Lung (tissue), 11 donors: ENCODE measurements at regions not wholly inside any gene's neighbourhood (a gene's known extent, or its start where the extent isn't known, plus 50 kb on each side); places are given as distances from the start of the nearest gene placed in this dataset.

ENCODE experiments used
- ATAC-seq: fragments of 200-7000 bp; cut with Tn5 transposase; one replicate; pipeline ENCODE4 v1.9.1; 2020; ENCODE audit warnings: moderate number of reproducible peaks; ENCODE audit not compliant: insufficient read depth, low FRiP score
- DNase-seq, 3 donors: peaks; one replicate each; pipeline ENCODE4 v3.0.0-alpha.2; 2013 to 2017
- H3K27ac ChIP-seq, 2 donors: one replicate each; pipeline ENCODE4 v1.5.1; 2013; ENCODE audit warnings: mild to moderate bottlenecking in 2 of 2, moderate library complexity in 2 of 2, control low read depth in 1 of 2, inconsistent platforms in 1 of 2, low read depth in 1 of 2, low read length in 1 of 2
- H3K27me3 ChIP-seq, 3 donors: one replicate each; pipeline ENCODE4 v1.5.1; 2013; ENCODE audit warnings: low read length in 2 of 3; ENCODE audit not compliant: control insufficient read depth in 3 of 3, insufficient read depth in 3 of 3
- H3K36me3 ChIP-seq, 4 donors: one replicate each; pipeline ENCODE4 v1.5.1; 2013; ENCODE audit warnings: low read length in 4 of 4, mild to moderate bottlenecking in 1 of 4, moderate library complexity in 1 of 4; ENCODE audit not compliant: control insufficient read depth in 4 of 4, insufficient read depth in 4 of 4
- H3K4me1 ChIP-seq, 5 donors: one replicate each; pipeline ENCODE4 v1.5.1; 2013; ENCODE audit warnings: low read length in 5 of 5, mild to moderate bottlenecking in 2 of 5, moderate library complexity in 1 of 5; ENCODE audit not compliant: control insufficient read depth in 5 of 5, insufficient read depth in 5 of 5
- H3K4me3 ChIP-seq: one replicate; pipeline ENCODE4 v1.5.1; 2013; ENCODE audit warnings: mild to moderate bottlenecking, control low read depth, moderate library complexity
- H3K9ac ChIP-seq, 2 donors: one replicate each; pipeline ENCODE4 v1.5.1; 2013; ENCODE audit warnings: low read length in 2 of 2, control low read depth in 1 of 2; ENCODE audit not compliant: insufficient read depth in 1 of 2
- H3K9me3 ChIP-seq, 4 donors: one replicate each; pipeline ENCODE4 v1.5.1; 2013; ENCODE audit warnings: low read length in 3 of 4, mild to moderate bottlenecking in 1 of 4, moderate library complexity in 1 of 4; ENCODE audit not compliant: control insufficient read depth in 4 of 4, insufficient read depth in 3 of 4
- WGBS, 2 donors: extraction: QIAGEN DNeasy Blood & Tissue Kit; methylation state at CpG; one replicate each; pipeline ENCODE4 v1.1.7; 2013; 5-methylcytosine and 5-hydroxymethylcytosine counted together
- TF ChIP-seq, protein P1 (sequence below): IDR thresholded peaks from 2 replicates; pipeline ENCODE4 v1.5.1; 2012; ENCODE audit warnings: mild to moderate bottlenecking; ENCODE audit errors: control extremely low read depth, extremely low read depth
- donor health status: control.
- donor health status: control.
- donor health status: Bipolar disorder and iron deficiency.
- donor health status: healthy.
- donor health status: DM: yes; HTN: yes; CAD: no.

DNA sequence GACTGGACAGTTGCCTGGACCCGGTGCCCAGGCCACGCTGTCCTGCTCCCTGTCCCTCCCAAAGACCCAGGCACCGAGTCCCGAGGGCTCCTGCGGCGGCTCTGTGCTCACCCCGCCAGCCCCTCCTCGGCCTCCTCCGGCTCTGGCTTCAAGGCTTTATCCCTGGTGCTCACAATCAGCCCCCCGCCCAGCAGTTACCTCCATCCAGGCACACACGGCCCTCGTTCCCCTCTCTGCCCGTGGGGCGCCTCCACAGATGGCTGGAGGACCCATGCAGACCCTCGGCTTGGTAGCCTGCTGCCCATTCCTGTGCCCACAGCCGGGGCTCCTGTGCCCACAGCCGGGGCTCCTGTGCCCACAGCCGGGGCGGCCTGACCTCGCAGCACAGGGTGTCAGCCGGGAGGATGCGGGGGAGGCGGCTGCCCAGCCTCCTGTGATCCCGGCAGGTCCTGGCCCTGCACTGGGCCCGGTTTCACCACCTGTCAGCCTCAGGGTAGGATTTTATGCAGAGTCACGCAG, 52.3 kb upstream of the COL18A1 start:
- Histone ChIP-seq H3K9me3 (peaks cover 0 to 3% (median 0%) of the 10 kb centered on the region in 4 donors), H3K36me3 (no peaks in the 10 kb centered on the region), H3K9ac (no peak overlapping the region), H3K4me3 (no peak overlapping the region), H3K27me3 (peaks cover 0 to 2% (median 0%) of the 10 kb centered on the region in 3 donors), H3K27ac (no peak overlapping the region), H3K4me1 (peaks cover 0 to 51% (median 34%) of the 10 kb centered on the region in 5 donors)
- ATAC-seq (no peak), DNase-seq (no peak)
- TF ChIP-seq, protein P1, sequence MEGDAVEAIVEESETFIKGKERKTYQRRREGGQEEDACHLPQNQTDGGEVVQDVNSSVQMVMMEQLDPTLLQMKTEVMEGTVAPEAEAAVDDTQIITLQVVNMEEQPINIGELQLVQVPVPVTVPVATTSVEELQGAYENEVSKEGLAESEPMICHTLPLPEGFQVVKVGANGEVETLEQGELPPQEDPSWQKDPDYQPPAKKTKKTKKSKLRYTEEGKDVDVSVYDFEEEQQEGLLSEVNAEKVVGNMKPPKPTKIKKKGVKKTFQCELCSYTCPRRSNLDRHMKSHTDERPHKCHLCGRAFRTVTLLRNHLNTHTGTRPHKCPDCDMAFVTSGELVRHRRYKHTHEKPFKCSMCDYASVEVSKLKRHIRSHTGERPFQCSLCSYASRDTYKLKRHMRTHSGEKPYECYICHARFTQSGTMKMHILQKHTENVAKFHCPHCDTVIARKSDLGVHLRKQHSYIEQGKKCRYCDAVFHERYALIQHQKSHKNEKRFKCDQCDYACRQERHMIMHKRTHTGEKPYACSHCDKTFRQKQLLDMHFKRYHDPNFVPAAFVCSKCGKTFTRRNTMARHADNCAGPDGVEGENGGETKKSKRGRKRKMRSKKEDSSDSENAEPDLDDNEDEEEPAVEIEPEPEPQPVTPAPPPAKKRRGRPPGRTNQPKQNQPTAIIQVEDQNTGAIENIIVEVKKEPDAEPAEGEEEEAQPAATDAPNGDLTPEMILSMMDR, result no peak
- WGBS, 2 donors, result 92 to 96% methylated on average over 26 of the region's 26 CpGs

DNA sequence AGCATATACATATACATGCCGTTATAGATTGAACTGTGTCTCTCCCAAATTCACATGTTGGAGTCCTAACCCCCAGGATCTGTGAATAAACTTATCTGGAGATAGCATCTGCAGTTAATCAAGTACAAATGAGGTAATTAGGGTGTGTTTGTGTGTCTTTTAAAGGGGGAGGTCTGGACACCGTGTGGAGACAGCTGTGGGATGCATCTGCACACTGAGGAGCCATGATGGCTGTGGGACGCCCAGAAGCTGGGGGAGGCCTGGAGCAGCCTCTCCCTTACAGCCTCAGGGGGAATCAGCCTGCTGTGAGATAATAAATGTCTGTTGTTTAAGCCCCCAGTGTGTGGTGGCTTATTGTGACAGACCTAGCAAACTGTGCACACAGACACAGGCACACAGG, 51.8 kb upstream of the COL18A1 start:
- H3K9me3 ChIP-seq, result peaks cover 0 to 3% (median 0%) of the 10 kb centered on the region in 4 donors
- no peaks in the 10 kb centered on the region for H3K36me3 ChIP-seq
- TF ChIP-seq, protein P1, result no peak
- 71 to 81% methylated on average over 3 of the region's 3 CpGs for WGBS, 2 donors
- H3K27me3 ChIP-seq, result peaks cover 0 to 2% (median 0%) of the 10 kb centered on the region in 3 donors
- DNase-seq (no peak), ATAC-seq (no peak)
- H3K4me1 ChIP-seq, result peaks cover 0 to 48% (median 32%) of the 10 kb centered on the region in 5 donors
- no peak overlapping the region for H3K9ac ChIP-seq
- no peak overlapping the region for H3K4me3 ChIP-seq
- no peak overlapping the region for H3K27ac ChIP-seq

DNA sequence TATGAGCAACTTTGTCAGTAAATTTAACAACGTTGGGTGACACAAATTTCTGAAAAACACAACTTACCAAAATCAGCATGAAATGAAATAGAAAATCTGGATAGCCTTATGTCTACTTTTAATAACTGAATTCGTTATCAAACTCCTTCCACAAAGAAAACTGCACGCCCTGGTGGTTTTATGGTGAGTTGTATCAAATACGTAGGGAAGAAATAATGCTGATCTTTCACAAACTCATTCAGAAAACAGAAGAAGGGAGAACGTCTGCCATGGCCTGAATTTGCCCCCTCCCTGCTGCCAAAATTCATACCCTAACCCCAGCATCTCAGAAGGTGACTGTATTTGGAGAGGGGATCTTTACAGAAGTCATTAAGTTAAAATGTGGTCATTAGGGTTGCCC, 50.0 kb upstream of the COL18A1 start:
- TF ChIP-seq, protein P1, result no peak
- Histone ChIP-seq H3K36me3 (no peaks in the 10 kb centered on the region), H3K27ac (no peak overlapping the region), H3K9me3 (peaks cover 0 to 3% (median 0%) of the 10 kb centered on the region in 4 donors), H3K4me1 (peaks cover 0 to 31% (median 25%) of the 10 kb centered on the region in 5 donors), H3K27me3 (peaks cover 0 to 2% (median 0%) of the 10 kb centered on the region in 3 donors), H3K4me3 (no peak overlapping the region), H3K9ac (no peak overlapping the region)
- 55 to 76% methylated on average over 5 of the region's 5 CpGs for WGBS, 2 donors
- ATAC-seq (no peak), DNase-seq (peak in 2 of 3 donors; percentile 62 to 69)
